ENCODE measurements at regions not wholly inside any gene's neighbourhood (a gene's known extent, or its start where the extent isn't known, plus 50 kb on each side); places are given as distances from the start of the nearest gene placed in this dataset.

GRCh38 chr13:90402613-90403012, 944.9 kb upstream of the MIR17HG start:
- no peak for FAIRE-seq
- no peaks in the 10 kb centered on the region; the same call in 1 of the 2 replicates for H3K9me3 ChIP-seq (replicated peaks; ENCODE audit: control insufficient read depth, insufficient read depth, low read depth, low read length)
- H3K27ac ChIP-seq (ENCODE audit: extremely low read depth, low read depth, low read length): no peak overlapping the region
- no peaks in the 10 kb centered on the region for H3K27me3 ChIP-seq (ENCODE audit: control insufficient read depth in 2 of 2, insufficient read depth in 2 of 2, low read length in 2 of 2)
- H3K4me2 ChIP-seq (ENCODE audit: insufficient read depth, low read length): no peak overlapping the region
- H4K20me1 ChIP-seq (replicated peaks; ENCODE audit: control insufficient read depth, insufficient read depth, low read length): no peaks in the 10 kb centered on the region
- H2AFZ ChIP-seq (ENCODE audit: low read depth, low read length): no peak overlapping the region
- POLR2A ChIA-PET: interaction anchor here (1.2 kb wide), 1 partner anchor 11 kb away, joined by 3 read pairs; no protein-coding TSS in a partner anchor
- TF ChIP-seq CAMTA2 (CRISPR knock-in tag; conservative IDR thresholded peaks at IDR 0.05) (0 out of 2 replicates have a peak, but pooled peaks have one; percentile 59), ZNF655 (CRISPR knock-in tag; IDR thresholded peaks at IDR 0.05) (no peak), ZFPM2 (CRISPR knock-in tag; IDR thresholded peaks at IDR 0.05) (0 out of 2 replicates have a peak, but pooled peaks have one; percentile 41), ATF4 (CRISPR knock-in tag; IDR thresholded peaks at IDR 0.05) (no peak), POLR2H (tag; IDR thresholded peaks at IDR 0.05; ENCODE audit: low read depth) (0 out of 2 replicates have a peak, but pooled peaks have one; percentile 32), HOXB6 (CRISPR knock-in tag; IDR thresholded peaks at IDR 0.05; ENCODE audit: borderline replicate concordance) (peak; percentile 34; the same call in 1 of the 2 replicates), ELF2 (CRISPR knock-in tag; IDR thresholded peaks at IDR 0.05) (0 out of 2 replicates have a peak, but pooled peaks have one; percentile 36)
- in situ Hi-C loops (cut with MboI): no loop called here
- no peaks in the 10 kb centered on the region for H3K79me2 ChIP-seq (ENCODE audit: control insufficient read depth, insufficient read depth, low read length)
- no peaks in the 10 kb centered on the region for H3K36me3 ChIP-seq (ENCODE audit: control insufficient read depth, insufficient read depth, low read length)
- CTCF ChIA-PET (ENCODE audit: low intra/inter-chr PET ratio): no interaction called here
- ATAC-seq: no peak
- BruUV-seq (replicated peaks): no TSS peak
- WGBS (ENCODE audit: insufficient coverage, low coverage, missing lambda C conversion rate): 0% methylated on average over 1 of the region's 1 CpG
- no peak for DNase-seq (ENCODE audit: extremely low read depth in 1 of 4, low spot score in 3 of 4)
- intact Hi-C loops (cut with micrococcal nuclease): no loop called here
- H3K9ac ChIP-seq (ENCODE audit: insufficient read depth in 1 of 2, low read depth in 2 of 2, low read length in 2 of 2): no peak overlapping the region
- no peaks in the 10 kb centered on the region for H3K4me1 ChIP-seq (replicated peaks in 1 of 2; ENCODE audit: control insufficient read depth in 2 of 2, insufficient read depth in 2 of 2, low read length in 2 of 2)
- no peaks in the 10 kb centered on the region for H3K9me1 ChIP-seq (ENCODE audit: control insufficient read depth, insufficient read depth, low read length)
- no peak overlapping the region for H3K4me3 ChIP-seq

Data from K562 (cell line).